HEK293 (cell line): ENCODE measurements at regions not wholly inside any gene's neighbourhood (a gene's known extent, or its start where the extent isn't known, plus 50 kb on each side); places are given as distances from the start of the nearest gene placed in this dataset.
"Not testable (repeated sequence)": the region's sequence is repeated elsewhere in the genome, so short reads cannot be mapped to it uniquely, and the experiment has no call there.

Source experiments
- CTCF ChIA-PET: fragments of 350-600 bp; formaldehyde crosslinking; extraction: SDS; loops from one replicate; lab custom pipeline; 2021; ENCODE audit warnings: antibody characterized with exemption; lab: Yijun Ruan, JAX
- POLR2A ChIA-PET: fragments of 300-600 bp; formaldehyde crosslinking; extraction: SDS; loops from one replicate; lab custom pipeline; 2020; ENCODE audit warnings: antibody characterized with exemption, inconsistent platforms; lab: Yijun Ruan, JAX
- H3K27ac ChIP-seq: fragments of 200-500 bp; sonication (Bioruptor generic); 2 replicates; pipeline ENCODE4 v1.5.1; 2014; ENCODE audit warnings: low read depth, low read length, control low read depth, inconsistent platforms; ENCODE audit errors: extremely low read depth
- H3K36me3 ChIP-seq, 2 experiments: fragments of 200-500 bp in 1 of 2; sonication (Bioruptor generic) in 1 of 2; 1 replicate in 1 of 2; 2 replicates in 1 of 2; pipeline ENCODE4 v1.5.1; 2014 to 2017; ENCODE audit warnings: inconsistent platforms in 2 of 2, low read length in 2 of 2; ENCODE audit not compliant: control insufficient read depth in 2 of 2, insufficient read depth in 1 of 2
- H3K4me1 ChIP-seq: fragments of 200-500 bp; sonication (Bioruptor generic); 2 replicates; pipeline ENCODE4 v1.5.1; 2014; ENCODE audit warnings: mild to moderate bottlenecking, low read length, inconsistent platforms; ENCODE audit not compliant: control insufficient read depth, insufficient read depth
- H3K4me3 ChIP-seq: 2 replicates; pipeline ENCODE4 v1.5.1; 2011; ENCODE audit warnings: low read depth, mild to moderate bottlenecking, control low read depth, low read length, moderate library complexity
- H3K9me3 ChIP-seq: fragments of 200-500 bp; sonication (Bioruptor generic); 2 replicates; pipeline ENCODE4 v1.5.1; 2014; ENCODE audit warnings: low read depth, low read length, inconsistent platforms; ENCODE audit not compliant: control insufficient read depth, insufficient read depth
- SP7 ChIP-seq: fragments of 450-650 bp; formaldehyde crosslinking; IDR thresholded peaks from 2 replicates; pipeline ENCODE4 v1.5.1; 2016; ENCODE audit warnings: missing biosample characterization, missing genetic modification characterization
- YY2 ChIP-seq: fragments of 450-650 bp; formaldehyde crosslinking; IDR thresholded peaks from 2 replicates; pipeline ENCODE4 v1.5.1; 2016; ENCODE audit warnings: missing biosample characterization, missing genetic modification characterization
- ZEB2 ChIP-seq: fragments of 450-650 bp; formaldehyde crosslinking; IDR thresholded peaks from 2 replicates; pipeline ENCODE4 v1.5.1; 2016; ENCODE audit warnings: missing biosample characterization, missing genetic modification characterization
- ZNF24 ChIP-seq: fragments of 450-650 bp; formaldehyde crosslinking; IDR thresholded peaks from 2 replicates; pipeline ENCODE4 v1.5.1; 2016; ENCODE audit warnings: missing biosample characterization, missing genetic modification characterization
- ZNF354C ChIP-seq: fragments of 450-650 bp; formaldehyde crosslinking; IDR thresholded peaks from 2 replicates; pipeline ENCODE4 v1.5.1; 2016; ENCODE audit warnings: missing biosample characterization, missing genetic modification characterization, low read depth, borderline replicate concordance
- ZNF366 ChIP-seq: fragments of 450-650 bp; formaldehyde crosslinking; conservative IDR thresholded peaks from 2 replicates; pipeline ENCODE4 v1.5.1; 2016; ENCODE audit warnings: missing biosample characterization, missing genetic modification characterization
- ZNF544 ChIP-seq: fragments of 450-650 bp; formaldehyde crosslinking; IDR thresholded peaks from 2 replicates; pipeline ENCODE4 v1.5.0; 2017; ENCODE audit warnings: missing biosample characterization, missing genetic modification characterization
- ZNF555 ChIP-seq: fragments of 450-650 bp; formaldehyde crosslinking; conservative IDR thresholded peaks from 2 replicates; pipeline ENCODE4 v1.5.1; 2017; ENCODE audit warnings: missing biosample characterization, mild to moderate bottlenecking, missing genetic modification characterization, inconsistent platforms
- ZNF558 ChIP-seq: fragments of 450-650 bp; formaldehyde crosslinking; IDR thresholded peaks from 2 replicates; pipeline ENCODE4 v1.5.1; 2016; ENCODE audit warnings: missing biosample characterization, missing genetic modification characterization
- ZNF571 ChIP-seq: fragments of 450-650 bp; formaldehyde crosslinking; IDR thresholded peaks from 2 replicates; pipeline ENCODE4 v1.5.0; 2017; ENCODE audit warnings: missing biosample characterization, missing genetic modification characterization
- TF ChIP-seq, protein P1 (sequence below): fragments of 450-650 bp; formaldehyde crosslinking; IDR thresholded peaks from 2 replicates; pipeline ENCODE4 v1.5.1; 2016; ENCODE audit warnings: missing biosample characterization, missing genetic modification characterization
- TF ChIP-seq, protein P2 (sequence below): fragments of 450-650 bp; formaldehyde crosslinking; conservative IDR thresholded peaks from 2 replicates; pipeline ENCODE4 v1.5.1; 2016; ENCODE audit warnings: low read depth, missing biosample characterization, missing genetic modification characterization
- TF ChIP-seq, protein P3 (sequence below): fragments of 450-650 bp; formaldehyde crosslinking; IDR thresholded peaks from 2 replicates; pipeline ENCODE4 v1.5.1; 2016; ENCODE audit warnings: missing biosample characterization, missing genetic modification characterization

DNA sequence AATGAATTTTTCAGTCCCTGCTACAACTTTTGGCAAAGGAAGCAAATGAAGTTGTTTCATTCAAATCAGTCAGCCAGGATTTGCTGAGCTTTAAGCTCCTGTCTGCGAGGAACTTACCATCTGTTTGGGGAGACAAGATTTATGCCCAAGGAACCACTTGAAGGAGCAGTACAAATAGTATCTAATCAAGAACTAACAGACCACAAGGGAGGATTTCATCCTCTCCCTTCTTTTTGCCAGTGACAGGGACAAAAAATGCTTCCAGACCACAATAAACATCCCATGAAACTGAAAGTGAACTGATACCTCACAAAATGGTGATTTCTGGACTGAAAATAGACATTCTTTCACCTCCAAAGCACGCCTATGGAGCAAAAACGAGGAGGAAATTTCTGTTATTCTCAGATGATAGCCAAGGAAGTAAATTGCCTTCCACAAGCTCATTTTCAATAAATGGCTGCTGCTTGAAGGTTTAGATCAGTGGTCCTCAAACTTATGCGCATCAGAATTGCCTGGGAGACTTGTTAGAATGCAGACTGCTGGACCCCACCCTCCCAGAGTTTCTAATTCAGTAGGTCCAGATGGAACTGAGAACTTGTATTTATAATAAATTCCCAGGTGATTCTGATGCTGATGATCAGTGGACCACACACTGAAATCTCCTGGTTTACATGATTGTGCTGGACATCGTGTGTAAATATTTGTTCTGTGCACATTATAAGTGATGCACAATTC, 202.4 kb upstream of the GADL1 start:
- H3K4me1 ChIP-seq: no peaks in the 10 kb centered on the region
- ChIA-PET POLR2A (no interaction called here), CTCF (no interaction called here)
- no peak overlapping the region for H3K27ac ChIP-seq
- H3K36me3 ChIP-seq: no peaks in the 10 kb centered on the region
- H3K4me3 ChIP-seq: no peak overlapping the region
- no peaks in the 10 kb centered on the region for H3K9me3 ChIP-seq
- TF ChIP-seq ZNF544 (tag by site-specific recombination): no peak

DNA sequence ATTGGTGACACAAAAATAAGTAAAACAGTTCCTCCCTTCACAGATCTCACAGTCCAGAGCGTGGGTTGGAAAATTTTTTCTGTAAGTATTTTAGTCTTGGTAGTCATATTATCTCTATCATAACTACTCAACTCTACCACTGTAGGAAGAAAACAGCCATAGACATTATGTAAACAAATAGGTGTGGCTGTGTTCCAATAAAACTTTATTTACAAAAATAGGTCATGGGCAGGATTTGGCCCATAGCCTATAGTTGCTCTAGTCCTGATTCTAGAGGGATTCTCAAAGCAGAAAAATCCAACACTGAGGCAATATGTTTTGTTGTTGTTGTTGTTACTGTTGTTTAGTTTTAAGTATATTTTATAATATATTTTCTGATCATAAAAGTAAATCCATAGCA, 206.1 kb upstream of the GADL1 start:
- H3K27ac ChIP-seq: no peak overlapping the region
- POLR2A ChIA-PET: no interaction called here

DNA sequence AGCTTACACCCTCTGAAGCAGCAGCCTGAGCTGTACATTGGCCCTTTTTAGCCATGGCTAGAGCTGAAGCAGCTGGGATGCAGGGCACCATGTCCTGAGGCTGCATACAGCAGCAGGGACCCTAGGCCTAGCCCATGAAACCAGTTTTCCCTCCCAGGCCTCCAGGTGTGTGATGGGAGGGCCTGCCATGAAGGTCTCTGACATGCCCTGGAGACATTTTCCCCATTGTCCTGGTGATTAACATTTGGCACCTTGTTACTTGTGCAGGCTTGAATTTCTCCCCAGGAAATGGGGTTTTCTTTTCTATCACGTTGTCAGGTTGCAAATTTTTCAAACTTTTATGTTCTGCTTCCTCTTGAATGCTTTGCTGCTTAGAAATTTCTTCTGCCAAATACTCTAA, 206.8 kb upstream of the GADL1 start:
- POLR2A ChIA-PET, CTCF ChIA-PET, H3K27ac ChIP-seq, H3K9me3 ChIP-seq, H3K4me1 ChIP-seq, H3K4me3 ChIP-seq, H3K36me3 ChIP-seq: not testable (repeated sequence)

More for the DNA sequence above, 206.1 kb upstream of the GADL1 start:
- CTCF ChIA-PET: no interaction called here
- Histone ChIP-seq H3K4me1 (no peaks in the 10 kb centered on the region), H3K4me3 (no peak overlapping the region), H3K36me3 (no peaks in the 10 kb centered on the region), H3K9me3 (no peaks in the 10 kb centered on the region)
- TF ChIP-seq SP7 (tag by site-specific recombination): no peak
- no peak for TF ChIP-seq ZNF354C
- TF ChIP-seq ZNF24 (tag by site-specific recombination): no peak
- TF ChIP-seq YY2 (tag by site-specific recombination): no peak
- no peak for TF ChIP-seq ZNF558 (tag by site-specific recombination)
- TF ChIP-seq, protein P1, sequence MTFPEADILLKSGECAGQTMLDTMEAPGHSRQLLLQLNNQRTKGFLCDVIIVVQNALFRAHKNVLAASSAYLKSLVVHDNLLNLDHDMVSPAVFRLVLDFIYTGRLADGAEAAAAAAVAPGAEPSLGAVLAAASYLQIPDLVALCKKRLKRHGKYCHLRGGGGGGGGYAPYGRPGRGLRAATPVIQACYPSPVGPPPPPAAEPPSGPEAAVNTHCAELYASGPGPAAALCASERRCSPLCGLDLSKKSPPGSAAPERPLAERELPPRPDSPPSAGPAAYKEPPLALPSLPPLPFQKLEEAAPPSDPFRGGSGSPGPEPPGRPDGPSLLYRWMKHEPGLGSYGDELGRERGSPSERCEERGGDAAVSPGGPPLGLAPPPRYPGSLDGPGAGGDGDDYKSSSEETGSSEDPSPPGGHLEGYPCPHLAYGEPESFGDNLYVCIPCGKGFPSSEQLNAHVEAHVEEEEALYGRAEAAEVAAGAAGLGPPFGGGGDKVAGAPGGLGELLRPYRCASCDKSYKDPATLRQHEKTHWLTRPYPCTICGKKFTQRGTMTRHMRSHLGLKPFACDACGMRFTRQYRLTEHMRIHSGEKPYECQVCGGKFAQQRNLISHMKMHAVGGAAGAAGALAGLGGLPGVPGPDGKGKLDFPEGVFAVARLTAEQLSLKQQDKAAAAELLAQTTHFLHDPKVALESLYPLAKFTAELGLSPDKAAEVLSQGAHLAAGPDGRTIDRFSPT (tag by site-specific recombination): no peak
- no peak for TF ChIP-seq ZEB2 (tag by site-specific recombination)
- TF ChIP-seq, protein P2, sequence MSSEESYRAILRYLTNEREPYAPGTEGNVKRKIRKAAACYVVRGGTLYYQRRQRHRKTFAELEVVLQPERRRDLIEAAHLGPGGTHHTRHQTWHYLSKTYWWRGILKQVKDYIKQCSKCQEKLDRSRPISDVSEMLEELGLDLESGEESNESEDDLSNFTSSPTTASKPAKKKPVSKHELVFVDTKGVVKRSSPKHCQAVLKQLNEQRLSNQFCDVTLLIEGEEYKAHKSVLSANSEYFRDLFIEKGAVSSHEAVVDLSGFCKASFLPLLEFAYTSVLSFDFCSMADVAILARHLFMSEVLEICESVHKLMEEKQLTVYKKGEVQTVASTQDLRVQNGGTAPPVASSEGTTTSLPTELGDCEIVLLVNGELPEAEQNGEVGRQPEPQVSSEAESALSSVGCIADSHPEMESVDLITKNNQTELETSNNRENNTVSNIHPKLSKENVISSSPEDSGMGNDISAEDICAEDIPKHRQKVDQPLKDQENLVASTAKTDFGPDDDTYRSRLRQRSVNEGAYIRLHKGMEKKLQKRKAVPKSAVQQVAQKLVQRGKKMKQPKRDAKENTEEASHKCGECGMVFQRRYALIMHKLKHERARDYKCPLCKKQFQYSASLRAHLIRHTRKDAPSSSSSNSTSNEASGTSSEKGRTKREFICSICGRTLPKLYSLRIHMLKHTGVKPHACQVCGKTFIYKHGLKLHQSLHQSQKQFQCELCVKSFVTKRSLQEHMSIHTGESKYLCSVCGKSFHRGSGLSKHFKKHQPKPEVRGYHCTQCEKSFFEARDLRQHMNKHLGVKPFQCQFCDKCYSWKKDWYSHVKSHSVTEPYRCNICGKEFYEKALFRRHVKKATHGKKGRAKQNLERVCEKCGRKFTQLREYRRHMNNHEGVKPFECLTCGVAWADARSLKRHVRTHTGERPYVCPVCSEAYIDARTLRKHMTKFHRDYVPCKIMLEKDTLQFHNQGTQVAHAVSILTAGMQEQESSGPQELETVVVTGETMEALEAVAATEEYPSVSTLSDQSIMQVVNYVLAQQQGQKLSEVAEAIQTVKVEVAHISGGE (tag by site-specific recombination): no peak
- no peak for TF ChIP-seq ZNF555 (tag by site-specific recombination)
- no peak for TF ChIP-seq ZNF571
- TF ChIP-seq ZNF366 (tag by site-specific recombination): no peak
- TF ChIP-seq, protein P3, sequence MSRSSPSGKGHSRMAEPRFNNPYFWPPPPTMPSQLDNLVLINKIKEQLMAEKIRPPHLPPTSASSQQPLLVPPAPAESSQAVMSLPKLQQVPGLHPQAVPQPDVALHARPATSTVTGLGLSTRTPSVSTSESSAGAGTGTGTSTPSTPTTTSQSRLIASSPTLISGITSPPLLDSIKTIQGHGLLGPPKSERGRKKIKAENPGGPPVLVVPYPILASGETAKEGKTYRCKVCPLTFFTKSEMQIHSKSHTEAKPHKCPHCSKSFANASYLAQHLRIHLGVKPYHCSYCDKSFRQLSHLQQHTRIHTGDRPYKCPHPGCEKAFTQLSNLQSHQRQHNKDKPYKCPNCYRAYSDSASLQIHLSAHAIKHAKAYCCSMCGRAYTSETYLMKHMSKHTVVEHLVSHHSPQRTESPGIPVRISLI (tag by site-specific recombination): no peak
